SK-N-SH treated with all-trans-retinoic acid at 6 μM for 48 hours (cell line): ENCODE measurements at regions not wholly inside any gene's neighbourhood (a gene's known extent, or its start where the extent isn't known, plus 50 kb on each side); places are given as distances from the start of the nearest gene placed in this dataset.

ENCODE experiments used
- ARNTL ChIP-seq: fragments of 450-650 bp; formaldehyde crosslinking; IDR thresholded peaks from 2 replicates; pipeline ENCODE4 v1.5.0; 2020; ENCODE audit warnings: low read depth, mild to moderate bottlenecking, moderate library complexity, borderline replicate concordance
- BACH2 ChIP-seq: fragments of 250-450 bp; sonication (Bioruptor Pico); IDR thresholded peaks from 2 replicates; pipeline ENCODE4 v1.9.0; 2021; ENCODE audit warnings: mild to moderate bottlenecking, borderline replicate concordance
- ESRRG ChIP-seq: fragments of 250-450 bp; sonication (Bioruptor Pico); IDR thresholded peaks from 2 replicates; pipeline ENCODE4 v1.6.1; 2021; ENCODE audit warnings: mild to moderate bottlenecking
- GLIS3 ChIP-seq: fragments of 250-450 bp; sonication (Bioruptor Pico); IDR thresholded peaks from 2 replicates; pipeline ENCODE4 v1.5.0; 2020; ENCODE audit warnings: mild to moderate bottlenecking, moderate library complexity
- OSR1 ChIP-seq: fragments of 250-450 bp; sonication (Bioruptor Pico); IDR thresholded peaks from 2 replicates; pipeline ENCODE4 v1.8.0; 2022; ENCODE audit warnings: moderate library complexity, mild to moderate bottlenecking, inconsistent platforms
- PATZ1 ChIP-seq: fragments of 250-450 bp; sonication (Bioruptor Pico); IDR thresholded peaks from 2 replicates; pipeline ENCODE4 v1.8.0; 2020; ENCODE audit warnings: mild to moderate bottlenecking, moderate library complexity, borderline replicate concordance
- POU6F1 ChIP-seq: fragments of 250-450 bp; sonication (Bioruptor Pico); IDR thresholded peaks from 2 replicates; pipeline ENCODE4 v1.8.0; 2021; ENCODE audit warnings: low read depth, mild to moderate bottlenecking, moderate library complexity, borderline replicate concordance
- PPARA ChIP-seq: fragments of 250-450 bp; sonication (Bioruptor Pico); IDR thresholded peaks from 2 replicates; pipeline ENCODE4 v1.5.0; 2020; ENCODE audit warnings: mild to moderate bottlenecking, borderline replicate concordance
- RARB ChIP-seq: fragments of 250-450 bp; sonication (Bioruptor Pico); IDR thresholded peaks from 2 replicates; pipeline ENCODE4 v1.8.0; 2021; ENCODE audit warnings: mild to moderate bottlenecking, moderate library complexity
- ZC3H10 ChIP-seq: fragments of 250-450 bp; sonication (Bioruptor Pico); IDR thresholded peaks from 2 replicates; pipeline ENCODE4 v1.5.1; 2021; ENCODE audit warnings: mild to moderate bottlenecking, moderate library complexity
- ZFP30 ChIP-seq: fragments of 450-650 bp; formaldehyde crosslinking; IDR thresholded peaks from 2 replicates; pipeline ENCODE4 v1.5.0; 2022; ENCODE audit warnings: mild to moderate bottlenecking, moderate library complexity

GRCh38 chrX:122818068-122818467 lies 366.0 kb upstream of the GRIA3 start:
- TF ChIP-seq GLIS3 (CRISPR knock-in tag) (no peak), ZFP30 (CRISPR knock-in tag) (no peak), ESRRG (CRISPR knock-in tag) (no peak), ARNTL (no peak), BACH2 (CRISPR knock-in tag) (no peak), PATZ1 (CRISPR knock-in tag) (no peak), RARB (no peak), OSR1 (CRISPR knock-in tag) (no peak), PPARA (CRISPR knock-in tag) (no peak), POU6F1 (no peak), ZC3H10 (CRISPR knock-in tag) (no peak)
